ENCODE measurements at regions not wholly inside any gene's neighbourhood (a gene's known extent, or its start where the extent isn't known, plus 50 kb on each side); places are given as distances from the start of the nearest gene placed in this dataset.

- H3K27me3 Mint-ChIP-seq (ENCODE audit: unreplicated experiment): no peaks in the 10 kb centered on the region
- H3K27ac Mint-ChIP-seq (ENCODE audit: unreplicated experiment): no peak overlapping the region
- no peak for TF ChIP-seq CTCF (IDR thresholded peaks at IDR 0.05; ENCODE audit: unreplicated experiment)
- no peak overlapping the region for H3K4me3 Mint-ChIP-seq (ENCODE audit: low read depth, unreplicated experiment)
- CTCF ChIA-PET: no interaction called here
- H3K4me1 Mint-ChIP-seq (ENCODE audit: low read depth, unreplicated experiment): no peaks in the 10 kb centered on the region
- DNase-seq: no peak
- peaks cover 4% of the 10 kb centered on the region for H3K9me3 Mint-ChIP-seq (ENCODE audit: low read depth, unreplicated experiment)
- no peaks in the 10 kb centered on the region for H3K36me3 Mint-ChIP-seq (ENCODE audit: insufficient read depth, unreplicated experiment)
- BruUV-seq (replicated peaks): no TSS peak
- intact Hi-C loops (cut with micrococcal nuclease; ENCODE audit: unreplicated experiment): no loop called here
These were observed 1443.7 kb downstream of the MRPL39 start for GRCh38 chr21:24163539-24163938.

GRCh38 chr21:24160528-24160927 lies 1446.8 kb downstream of the MRPL39 start:
- Mint-ChIP-seq H3K27me3 (ENCODE audit: unreplicated experiment) (no peaks in the 10 kb centered on the region), H3K9me3 (ENCODE audit: low read depth, unreplicated experiment) (no peaks in the 10 kb centered on the region), H3K4me3 (ENCODE audit: low read depth, unreplicated experiment) (no peak overlapping the region), H3K36me3 (ENCODE audit: insufficient read depth, unreplicated experiment) (no peaks in the 10 kb centered on the region), H3K27ac (ENCODE audit: unreplicated experiment) (no peak overlapping the region), H3K4me1 (ENCODE audit: low read depth, unreplicated experiment) (no peaks in the 10 kb centered on the region)
- CTCF ChIA-PET: no interaction called here
- DNase-seq: no peak
- intact Hi-C loops (cut with micrococcal nuclease; ENCODE audit: unreplicated experiment): no loop called here
- no TSS peak for BruUV-seq (replicated peaks)
- TF ChIP-seq CTCF (IDR thresholded peaks at IDR 0.05; ENCODE audit: unreplicated experiment): no peak

GRCh38 chr21:24153137-24153536 lies 1454.1 kb downstream of the MRPL39 start:
- Mint-ChIP-seq H3K4me1 (ENCODE audit: low read depth, unreplicated experiment) (no peaks in the 10 kb centered on the region), H3K9me3 (ENCODE audit: low read depth, unreplicated experiment) (peaks cover 2% of the 10 kb centered on the region), H3K27me3 (ENCODE audit: unreplicated experiment) (no peaks in the 10 kb centered on the region), H3K27ac (ENCODE audit: unreplicated experiment) (no peak overlapping the region), H3K36me3 (ENCODE audit: insufficient read depth, unreplicated experiment) (no peaks in the 10 kb centered on the region), H3K4me3 (ENCODE audit: low read depth, unreplicated experiment) (no peak overlapping the region)
- DNase-seq: no peak
- TF ChIP-seq CTCF (IDR thresholded peaks at IDR 0.05; ENCODE audit: unreplicated experiment): no peak
- CTCF ChIA-PET: no interaction called here
- no TSS peak for BruUV-seq (replicated peaks)
- intact Hi-C loops (cut with micrococcal nuclease; ENCODE audit: unreplicated experiment): no loop called here

GRCh38 chr21:24150753-24151152 lies 1456.5 kb downstream of the MRPL39 start:
- no TSS peak for BruUV-seq (replicated peaks)
- Mint-ChIP-seq H3K36me3 (ENCODE audit: insufficient read depth, unreplicated experiment) (no peaks in the 10 kb centered on the region), H3K27me3 (ENCODE audit: unreplicated experiment) (no peaks in the 10 kb centered on the region), H3K4me3 (ENCODE audit: low read depth, unreplicated experiment) (no peak overlapping the region), H3K4me1 (ENCODE audit: low read depth, unreplicated experiment) (no peaks in the 10 kb centered on the region), H3K27ac (ENCODE audit: unreplicated experiment) (no peak overlapping the region), H3K9me3 (ENCODE audit: low read depth, unreplicated experiment) (peaks cover 2% of the 10 kb centered on the region)
- intact Hi-C loops (cut with micrococcal nuclease; ENCODE audit: unreplicated experiment): no loop called here
- no peak for TF ChIP-seq CTCF (IDR thresholded peaks at IDR 0.05; ENCODE audit: unreplicated experiment)
- no peak for DNase-seq
- CTCF ChIA-PET: no interaction called here

GRCh38 chr21:24148461-24148860 lies 1458.8 kb downstream of the MRPL39 start:
- TF ChIP-seq CTCF (IDR thresholded peaks at IDR 0.05; ENCODE audit: unreplicated experiment): no peak
- BruUV-seq (replicated peaks): no TSS peak
- no peaks in the 10 kb centered on the region for H3K36me3 Mint-ChIP-seq (ENCODE audit: insufficient read depth, unreplicated experiment)
- H3K4me1 Mint-ChIP-seq (ENCODE audit: low read depth, unreplicated experiment): no peaks in the 10 kb centered on the region
- CTCF ChIA-PET: no interaction called here
- no peaks in the 10 kb centered on the region for H3K9me3 Mint-ChIP-seq (ENCODE audit: low read depth, unreplicated experiment)
- H3K4me3 Mint-ChIP-seq (ENCODE audit: low read depth, unreplicated experiment): no peak overlapping the region
- no peak overlapping the region for H3K27ac Mint-ChIP-seq (ENCODE audit: unreplicated experiment)
- intact Hi-C loops (cut with micrococcal nuclease; ENCODE audit: unreplicated experiment): no loop called here
- no peaks in the 10 kb centered on the region for H3K27me3 Mint-ChIP-seq (ENCODE audit: unreplicated experiment)
- DNase-seq: no peak

Data from Calu3 (cell line).